ENCODE measurements at regions not wholly inside any gene's neighbourhood (a gene's known extent, or its start where the extent isn't known, plus 50 kb on each side); places are given as distances from the start of the nearest gene placed in this dataset.

GRCh38 chr13:64626105-64626504 is 2604.0 kb downstream of the PCDH9 start:
- H3K9ac ChIP-seq (ENCODE audit: low read length): no peak overlapping the region
- no peak overlapping the region for H2AFZ ChIP-seq (ENCODE audit: low read depth, low read length, poor library complexity, severe bottlenecking)
- H3K4me3 ChIP-seq (replicated peaks in 1 of 2; ENCODE audit: low read depth in 1 of 2, low read length in 2 of 2): no peak overlapping the region
- BruUV-seq (replicated peaks): no TSS peak
- DNase-seq (ENCODE audit: low read depth, low spot score) (no peak), ATAC-seq (no peak)
- H3K4me1 ChIP-seq (ENCODE audit: control insufficient read depth in 1 of 2, insufficient read depth in 2 of 2, low read length in 2 of 2): no peaks in the 10 kb centered on the region
- ChIA-PET POLR2A (no interaction called here), RAD21 (ENCODE audit: low non-redundant PET in 1 of 2, low total read pairs in 2 of 2, uncharacterized antibody in 2 of 2, unreplicated experiment in 2 of 2) (no interaction called here), CTCF (no interaction called here)
- intact Hi-C loops (cut with micrococcal nuclease): no loop called here
- H3K9me2 ChIP-seq (ENCODE audit: insufficient read depth): no peaks in the 10 kb centered on the region
- H4K20me1 ChIP-seq (ENCODE audit: insufficient read depth): no peaks in the 10 kb centered on the region
- no peaks in the 10 kb centered on the region for H3K27me3 ChIP-seq (ENCODE audit: insufficient read depth, low read length)
- no peaks in the 10 kb centered on the region for H3K79me2 ChIP-seq (ENCODE audit: insufficient read depth, low read length)
- H3K36me3 ChIP-seq (ENCODE audit: control insufficient read depth in 1 of 2, insufficient read depth in 2 of 2, low read length in 2 of 2): no peaks in the 10 kb centered on the region
- no peak overlapping the region for H3K27ac ChIP-seq (ENCODE audit: low read depth, low read length)
- no peaks in the 10 kb centered on the region for H3K9me3 ChIP-seq (ENCODE audit: control insufficient read depth in 1 of 2, insufficient read depth in 1 of 2, low read depth in 1 of 2, low read length in 2 of 2)
- TF ChIP-seq POLR2A (IDR thresholded peaks at IDR 0.05; ENCODE audit: borderline replicate concordance, extremely low read depth, insufficient read depth, insufficient read length) (no peak), EGR1 (IDR thresholded peaks at IDR 0.05; ENCODE audit: low read depth) (no peak), TCF7L2 (IDR thresholded peaks at IDR 0.05; ENCODE audit: borderline replicate concordance, extremely low read depth, insufficient read depth, insufficient read length) (no peak), JUND (IDR thresholded peaks at IDR 0.05) (no peak), YY1 (IDR thresholded peaks at IDR 0.05; ENCODE audit: extremely low read depth, insufficient replicate concordance, low read depth, low read length) (no peak), ZNF274 (IDR thresholded peaks at IDR 0.05; ENCODE audit: low read depth, low read length) (no peak), MAX (IDR thresholded peaks at IDR 0.05) (no peak), SP1 (IDR thresholded peaks at IDR 0.05; ENCODE audit: low read depth) (no peak), FOSL1 (IDR thresholded peaks at IDR 0.05; ENCODE audit: low read depth) (no peak), RAD21 (IDR thresholded peaks at IDR 0.05; ENCODE audit: low read depth) (no peak), EZH2 (IDR thresholded peaks at IDR 0.05) (no peak), ATF3 (IDR thresholded peaks at IDR 0.05) (no peak), ZBTB33 (IDR thresholded peaks at IDR 0.05; ENCODE audit: extremely low read depth, insufficient replicate concordance, low read length) (no peak), EZH2phosphoT487 (IDR thresholded peaks at IDR 0.05; ENCODE audit: borderline replicate concordance) (no peak), SIN3A (IDR thresholded peaks at IDR 0.05; ENCODE audit: low read depth) (no peak), SRF (IDR thresholded peaks at IDR 0.05; ENCODE audit: low read depth) (no peak)
- TF ChIP-seq, protein P1, sequence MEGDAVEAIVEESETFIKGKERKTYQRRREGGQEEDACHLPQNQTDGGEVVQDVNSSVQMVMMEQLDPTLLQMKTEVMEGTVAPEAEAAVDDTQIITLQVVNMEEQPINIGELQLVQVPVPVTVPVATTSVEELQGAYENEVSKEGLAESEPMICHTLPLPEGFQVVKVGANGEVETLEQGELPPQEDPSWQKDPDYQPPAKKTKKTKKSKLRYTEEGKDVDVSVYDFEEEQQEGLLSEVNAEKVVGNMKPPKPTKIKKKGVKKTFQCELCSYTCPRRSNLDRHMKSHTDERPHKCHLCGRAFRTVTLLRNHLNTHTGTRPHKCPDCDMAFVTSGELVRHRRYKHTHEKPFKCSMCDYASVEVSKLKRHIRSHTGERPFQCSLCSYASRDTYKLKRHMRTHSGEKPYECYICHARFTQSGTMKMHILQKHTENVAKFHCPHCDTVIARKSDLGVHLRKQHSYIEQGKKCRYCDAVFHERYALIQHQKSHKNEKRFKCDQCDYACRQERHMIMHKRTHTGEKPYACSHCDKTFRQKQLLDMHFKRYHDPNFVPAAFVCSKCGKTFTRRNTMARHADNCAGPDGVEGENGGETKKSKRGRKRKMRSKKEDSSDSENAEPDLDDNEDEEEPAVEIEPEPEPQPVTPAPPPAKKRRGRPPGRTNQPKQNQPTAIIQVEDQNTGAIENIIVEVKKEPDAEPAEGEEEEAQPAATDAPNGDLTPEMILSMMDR (IDR thresholded peaks at IDR 0.05 in 2 of 3, conservative IDR thresholded peaks at IDR 0.05 in 1 of 3; ENCODE audit: borderline replicate concordance in 1 of 3, insufficient read depth in 1 of 3, low read depth in 2 of 3, low read length in 2 of 3): no peak
- no peak overlapping the region for H3K4me2 ChIP-seq (ENCODE audit: low read length)

All from HCT116 (cell line).